GM12875 (cell line): ENCODE measurements at regions not wholly inside any gene's neighbourhood (a gene's known extent, or its start where the extent isn't known, plus 50 kb on each side); places are given as distances from the start of the nearest gene placed in this dataset.
"Not testable (repeated sequence)": the region's sequence is repeated elsewhere in the genome, so short reads cannot be mapped to it uniquely, and the experiment has no call there.

ENCODE experiments used
- H3K4me3 ChIP-seq: one replicate; pipeline ENCODE4 v1.5.1; 2011; ENCODE audit warnings: low read depth, low read length, control low read depth
- CTCF ChIP-seq: IDR thresholded peaks from 2 replicates; pipeline ENCODE4 v1.5.1; 2011; ENCODE audit warnings: low read depth, mild to moderate bottlenecking, control low read depth, inconsistent platforms, low read length, moderate library complexity, borderline replicate concordance; ENCODE audit not compliant: insufficient read depth

- no peak overlapping the region for H3K4me3 ChIP-seq
- TF ChIP-seq CTCF, result no peak
Measured at GRCh38 chr6:135604035-135604860, 106.7 kb upstream of the AHI1 start.

- no peak overlapping the region for H3K4me3 ChIP-seq
- TF ChIP-seq CTCF, result no peak
Measured at GRCh38 chr6:135605278-135605790, 107.8 kb upstream of the AHI1 start.

DNA sequence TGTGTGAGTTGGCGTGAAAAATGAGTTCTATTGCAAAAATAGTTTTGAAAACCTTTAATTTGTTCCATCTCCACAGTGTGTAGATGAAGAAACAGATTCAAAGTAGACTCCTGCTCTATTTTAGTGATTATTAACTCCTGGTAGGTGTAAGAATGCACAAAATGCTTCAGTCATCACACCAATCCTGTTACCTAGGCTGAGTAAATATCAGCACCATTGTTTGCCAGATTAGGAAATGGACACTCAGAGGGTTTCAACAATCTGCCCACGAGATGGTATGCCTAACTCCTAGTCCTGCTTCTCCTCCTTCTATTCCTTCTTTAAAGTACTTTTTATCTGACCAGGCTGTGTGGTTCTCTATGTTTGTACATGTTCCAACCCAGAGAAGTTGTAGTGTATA, 108.9 kb upstream of the AHI1 start:
- no peak for TF ChIP-seq CTCF
- H3K4me3 ChIP-seq, result no peak overlapping the region

DNA sequence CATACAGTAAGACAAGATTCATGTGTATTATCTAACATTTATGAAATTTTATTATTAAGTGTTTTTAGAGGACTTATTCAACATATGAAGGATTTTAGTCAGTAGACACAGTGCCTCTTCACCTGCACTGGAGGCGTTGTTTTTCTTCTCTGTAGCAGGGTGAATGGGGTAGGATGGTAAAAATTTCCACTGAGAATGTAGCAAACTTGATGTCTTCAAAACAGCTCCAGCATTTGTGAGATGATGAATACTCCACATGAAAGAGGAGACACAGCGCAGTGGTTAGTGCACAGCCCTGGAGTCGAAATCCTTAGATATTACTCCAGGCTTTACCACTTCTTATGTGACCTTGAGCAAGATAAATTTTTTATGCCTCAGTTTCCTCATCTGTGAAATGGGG, 110.5 kb upstream of the AHI1 start:
- H3K4me3 ChIP-seq, result no peak overlapping the region
- no peak for TF ChIP-seq CTCF

- not testable (repeated sequence) for H3K4me3 ChIP-seq
Measured at GRCh38 chr6:135610192-135610591, 112.7 kb upstream of the AHI1 start.

GRCh38 chr6:135616655-135617054, 119.1 kb upstream of the AHI1 start:
- no peak for TF ChIP-seq CTCF
- no peak overlapping the region for H3K4me3 ChIP-seq

- TF ChIP-seq CTCF, result no peak
- H3K4me3 ChIP-seq, result no peak overlapping the region
Measured at GRCh38 chr6:135617222-135617621, 119.7 kb upstream of the AHI1 start.
